ENCODE measurements at regions not wholly inside any gene's neighbourhood (a gene's known extent, or its start where the extent isn't known, plus 50 kb on each side); places are given as distances from the start of the nearest gene placed in this dataset.

DNA sequence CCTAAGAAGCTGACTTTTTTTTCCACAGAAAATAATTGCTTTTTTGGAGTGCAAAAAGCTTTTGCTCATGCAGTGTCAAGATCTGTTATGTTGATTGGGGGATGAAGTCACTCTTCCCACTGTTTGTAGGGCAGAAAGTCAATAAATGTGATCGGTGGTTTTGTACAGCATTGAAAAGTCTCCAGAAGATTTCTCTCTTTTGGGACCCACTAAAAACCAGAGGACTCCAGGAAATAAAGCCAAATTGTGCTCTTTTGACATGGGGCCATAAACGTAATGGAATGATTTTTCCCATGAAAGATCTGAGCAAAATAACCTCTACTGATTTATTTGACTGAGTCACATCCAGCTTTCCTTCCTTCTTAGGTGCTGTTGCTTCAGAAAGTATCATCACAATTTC, 122.5 kb downstream of the SNAPC1 start:
- no peak for DNase-seq (ENCODE audit: low read depth)
- TF ChIP-seq, protein P1, sequence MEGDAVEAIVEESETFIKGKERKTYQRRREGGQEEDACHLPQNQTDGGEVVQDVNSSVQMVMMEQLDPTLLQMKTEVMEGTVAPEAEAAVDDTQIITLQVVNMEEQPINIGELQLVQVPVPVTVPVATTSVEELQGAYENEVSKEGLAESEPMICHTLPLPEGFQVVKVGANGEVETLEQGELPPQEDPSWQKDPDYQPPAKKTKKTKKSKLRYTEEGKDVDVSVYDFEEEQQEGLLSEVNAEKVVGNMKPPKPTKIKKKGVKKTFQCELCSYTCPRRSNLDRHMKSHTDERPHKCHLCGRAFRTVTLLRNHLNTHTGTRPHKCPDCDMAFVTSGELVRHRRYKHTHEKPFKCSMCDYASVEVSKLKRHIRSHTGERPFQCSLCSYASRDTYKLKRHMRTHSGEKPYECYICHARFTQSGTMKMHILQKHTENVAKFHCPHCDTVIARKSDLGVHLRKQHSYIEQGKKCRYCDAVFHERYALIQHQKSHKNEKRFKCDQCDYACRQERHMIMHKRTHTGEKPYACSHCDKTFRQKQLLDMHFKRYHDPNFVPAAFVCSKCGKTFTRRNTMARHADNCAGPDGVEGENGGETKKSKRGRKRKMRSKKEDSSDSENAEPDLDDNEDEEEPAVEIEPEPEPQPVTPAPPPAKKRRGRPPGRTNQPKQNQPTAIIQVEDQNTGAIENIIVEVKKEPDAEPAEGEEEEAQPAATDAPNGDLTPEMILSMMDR (IDR thresholded peaks at IDR 0.05; ENCODE audit: insufficient read depth, low read depth, low read length), result no peak
- no peaks in the 10 kb centered on the region for H3K36me3 ChIP-seq (ENCODE audit: control insufficient read depth, insufficient read depth, low read length)
- POLR2A ChIA-PET, result no interaction called here
- CTCF ChIA-PET, result interaction anchor here (0.8 to 2.3 kb wide), 2 partner anchors 10 to 47 kb away, joined by 3 to 14 read pairs; no protein-coding TSS in a partner anchor
- H3K4me3 ChIP-seq (ENCODE audit: low read depth, low read length), result no peak overlapping the region
- H3K27me3 ChIP-seq (ENCODE audit: control insufficient read depth, insufficient read depth, low read length), result no peaks in the 10 kb centered on the region; the same call in none of the 2 replicates

DNA sequence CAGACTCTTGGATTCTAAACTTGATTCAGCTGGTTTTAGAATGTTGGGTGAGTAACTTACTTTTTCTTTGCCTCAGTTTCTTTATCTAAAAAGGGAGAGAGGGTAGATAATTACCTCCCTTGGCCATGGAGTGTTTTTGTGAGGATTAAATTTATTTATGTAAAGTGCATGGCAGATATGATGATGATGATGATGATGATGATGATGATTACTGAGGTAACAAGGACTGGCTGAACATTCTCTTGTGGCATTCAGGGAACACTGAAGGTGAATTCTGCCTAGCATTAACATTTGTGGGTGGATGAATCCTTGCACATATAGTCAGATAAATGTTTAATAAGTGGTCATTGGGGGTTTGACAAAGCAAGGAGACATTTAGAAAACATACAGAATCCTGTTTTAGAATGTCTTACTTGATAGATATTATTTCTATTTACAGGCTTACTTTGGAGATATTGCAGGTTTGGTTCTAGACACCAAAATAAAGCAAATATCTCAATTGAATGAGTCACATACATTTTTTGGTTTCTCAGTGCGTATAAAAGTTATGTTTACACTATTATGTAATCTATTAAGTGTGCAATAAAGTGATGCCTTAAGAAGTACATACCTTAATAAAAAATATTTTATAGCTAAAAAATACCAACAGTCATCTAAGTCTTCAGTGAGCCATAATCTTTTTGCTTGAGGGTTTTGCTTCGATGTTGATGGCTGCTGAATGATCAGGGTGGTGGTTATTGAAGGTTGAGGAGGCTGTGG, 123.2 kb downstream of the SNAPC1 start:
- no peaks in the 10 kb centered on the region for H3K36me3 ChIP-seq (ENCODE audit: control insufficient read depth, insufficient read depth, low read length)
- ChIA-PET POLR2A (no interaction called here), CTCF (interaction anchor here (0.8 to 2.3 kb wide), 2 partner anchors 9 to 47 kb away, joined by 3 to 14 read pairs; no protein-coding TSS in a partner anchor)
- no peaks in the 10 kb centered on the region; the same call in 1 of the 2 replicates for H3K27me3 ChIP-seq (ENCODE audit: control insufficient read depth, insufficient read depth, low read length)
- H3K4me3 ChIP-seq (ENCODE audit: low read depth, low read length), result no peak overlapping the region
- no peak for DNase-seq (ENCODE audit: low read depth)
- TF ChIP-seq, protein P1 (IDR thresholded peaks at IDR 0.05; ENCODE audit: insufficient read depth, low read depth, low read length), result no peak

DNA sequence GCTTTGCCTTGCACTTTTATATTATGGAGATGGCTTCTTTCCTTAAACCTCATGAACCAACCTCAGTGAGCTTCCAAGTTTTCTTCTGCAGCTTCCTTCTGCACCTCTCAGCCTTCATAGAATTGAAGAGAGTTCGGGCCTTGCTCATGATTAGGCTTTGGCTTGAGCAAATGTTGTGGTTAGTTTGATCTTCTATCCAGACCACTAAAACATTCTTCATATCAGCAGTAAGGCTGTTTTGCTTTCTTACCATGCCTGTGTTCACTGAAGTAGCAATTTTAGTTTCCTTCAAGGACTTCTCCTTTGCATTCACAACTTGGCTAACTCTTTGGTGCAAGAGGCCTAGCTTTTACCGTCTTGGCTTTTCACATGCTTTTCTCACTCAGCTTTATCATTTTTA, 125.4 kb downstream of the SNAPC1 start:
- DNase-seq (ENCODE audit: low read depth), result no peak

DNA sequence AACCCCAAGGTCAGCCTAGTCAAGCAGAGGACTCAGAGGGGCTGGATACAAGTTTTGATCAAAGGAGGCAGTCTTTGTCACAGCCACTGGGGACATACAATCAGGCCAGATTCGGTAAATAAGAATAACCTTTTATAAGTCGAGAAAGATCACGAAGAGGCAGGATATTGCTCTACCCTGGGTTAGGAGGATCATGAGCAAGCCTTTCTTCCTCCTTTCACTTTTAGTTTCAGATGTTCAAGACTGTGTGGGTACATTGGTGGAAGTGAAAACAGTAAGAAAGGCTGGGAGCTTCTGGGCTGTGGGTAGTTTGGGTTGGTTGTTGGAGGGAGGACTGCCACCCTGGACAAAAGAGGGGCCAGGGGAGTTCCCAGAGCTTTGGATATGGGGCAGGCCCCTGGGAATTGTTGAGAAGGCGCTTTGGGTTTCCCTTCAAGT, 127.7 kb downstream of the SNAPC1 start:
- ChIA-PET CTCF (interaction anchor here (1.0 to 3.5 kb wide), 2 partner anchors 15 to 236 kb away, joined by 4 to 10 read pairs; no protein-coding TSS in a partner anchor), POLR2A (no interaction called here)
- TF ChIP-seq, protein P1 (IDR thresholded peaks at IDR 0.05; ENCODE audit: insufficient read depth, low read depth, low read length), result no peak
- Histone ChIP-seq H3K27me3 (ENCODE audit: control insufficient read depth, insufficient read depth, low read length) (no peaks in the 10 kb centered on the region), H3K4me3 (ENCODE audit: low read depth, low read length) (no peak overlapping the region), H3K36me3 (ENCODE audit: control insufficient read depth, insufficient read depth, low read length) (no peaks in the 10 kb centered on the region)
- no peak for DNase-seq (ENCODE audit: low read depth)

More for the DNA sequence above, 125.4 kb downstream of the SNAPC1 start:
- ChIA-PET POLR2A (no interaction called here), CTCF (interaction anchor here (1.2 kb wide), 1 partner anchor 38 kb away, joined by 3 read pairs; no protein-coding TSS in a partner anchor)
- no peak overlapping the region for H3K4me3 ChIP-seq (ENCODE audit: low read depth, low read length)
- H3K36me3 ChIP-seq (ENCODE audit: control insufficient read depth, insufficient read depth, low read length), result no peaks in the 10 kb centered on the region
- TF ChIP-seq, protein P1 (IDR thresholded peaks at IDR 0.05; ENCODE audit: insufficient read depth, low read depth, low read length), result no peak
- no peaks in the 10 kb centered on the region; the same call in 1 of the 2 replicates for H3K27me3 ChIP-seq (ENCODE audit: control insufficient read depth, insufficient read depth, low read length)

DNA sequence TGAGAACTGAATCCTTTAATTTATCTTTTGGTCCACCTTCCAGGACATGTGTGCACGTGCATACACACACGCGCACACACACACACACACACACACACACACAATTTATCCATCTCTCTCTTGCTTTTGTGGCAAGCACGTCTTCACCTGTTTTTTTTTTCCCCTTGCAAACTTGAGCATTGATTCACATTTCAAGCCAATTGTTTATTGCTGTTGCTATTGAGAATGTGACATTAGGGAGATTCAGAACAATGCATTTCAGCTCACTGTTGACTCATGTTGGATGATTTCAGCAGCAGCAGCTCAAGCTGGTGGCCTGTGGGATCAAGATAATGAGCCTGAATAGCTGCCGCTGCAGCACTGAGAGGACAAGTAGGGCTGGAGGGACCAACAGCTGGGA, 128.9 kb downstream of the SNAPC1 start:
- DNase-seq (ENCODE audit: low read depth), result no peak
- TF ChIP-seq, protein P1 (IDR thresholded peaks at IDR 0.05; ENCODE audit: insufficient read depth, low read depth, low read length), result no peak
- ChIA-PET CTCF (interaction anchor here (0.5 to 3.5 kb wide), 2 partner anchors 235 to 847 kb away, joined by 3 to 10 read pairs; no protein-coding TSS in a partner anchor), POLR2A (no interaction called here)
- H3K27me3 ChIP-seq (ENCODE audit: control insufficient read depth, insufficient read depth, low read length), result no peaks in the 10 kb centered on the region
- H3K4me3 ChIP-seq (ENCODE audit: low read depth, low read length), result no peak overlapping the region
- no peaks in the 10 kb centered on the region for H3K36me3 ChIP-seq (ENCODE audit: control insufficient read depth, insufficient read depth, low read length)

All from BJ (cell line).